ENCODE measurements at regions not wholly inside any gene's neighbourhood (a gene's known extent, or its start where the extent isn't known, plus 50 kb on each side); places are given as distances from the start of the nearest gene placed in this dataset.

- TF ChIP-seq EZH2 (IDR thresholded peaks at IDR 0.05; ENCODE audit: insufficient read depth, poor library complexity, severe bottlenecking) (no peak), EZH2phosphoT487 (IDR thresholded peaks at IDR 0.05; ENCODE audit: insufficient read depth, low read depth) (no peak)
Observed at GRCh38 chr1:95728841-95729240, 494.8 kb downstream of the RWDD3 start.
